A549 (cell line): ENCODE measurements at regions not wholly inside any gene's neighbourhood (a gene's known extent, or its start where the extent isn't known, plus 50 kb on each side); places are given as distances from the start of the nearest gene placed in this dataset.

Source experiments
- BHLHE40 ChIP-seq: IDR thresholded peaks from 2 replicates; pipeline ENCODE4 v1.6.1; 2012; ENCODE audit warnings: low read depth, low read length, inconsistent platforms
- CHD2 ChIP-seq: fragments of 150-350 bp; IDR thresholded peaks from 2 replicates; pipeline ENCODE4 v1.6.1; 2014; ENCODE audit warnings: low read length; ENCODE audit not compliant: partially characterized antibody
- ESRRA ChIP-seq: fragments of 150-350 bp; IDR thresholded peaks from 2 replicates; pipeline ENCODE4 v1.6.1; 2014; ENCODE audit warnings: mild to moderate bottlenecking, low read length, borderline replicate concordance
- GATA3 ChIP-seq: IDR thresholded peaks from 2 replicates; pipeline ENCODE4 v1.6.1; 2012; ENCODE audit warnings: borderline replicate concordance
- JUN ChIP-seq, 2 experiments: fragments of >200 bp; sonication (Bioruptor Twin); formaldehyde crosslinking; IDR thresholded peaks; 2 replicates in 1 of 2; 3 replicates in 1 of 2; pipeline ENCODE4 v1.6.1; 2016 to 2017
- POLR2AphosphoS2 ChIP-seq: conservative IDR thresholded peaks from 2 replicates; pipeline ENCODE4 v1.6.1; 2012; ENCODE audit warnings: low read length, improper control_type of control experiment, inconsistent platforms
- SMC3 ChIP-seq: fragments of >200 bp; sonication (Bioruptor Twin); formaldehyde crosslinking; IDR thresholded peaks from 3 replicates; pipeline ENCODE4 v1.6.1; 2018; ENCODE audit warnings: inconsistent platforms
- ZC3H11A ChIP-seq: fragments of 450-650 bp; IDR thresholded peaks from 2 replicates; pipeline ENCODE4 v1.6.1; 2014; ENCODE audit warnings: antibody characterized with exemption, mild to moderate bottlenecking
- TF ChIP-seq, protein P1 (sequence below): fragments of >200 bp; sonication (Bioruptor Twin); formaldehyde crosslinking; IDR thresholded peaks from 3 replicates; pipeline ENCODE4 v1.5.1; 2016
- TF ChIP-seq, protein P2 (sequence below): fragments of 200-600 bp; sonication (generic); IDR thresholded peaks from 2 replicates; pipeline ENCODE4 v1.6.1; 2016; ENCODE audit warnings: antibody characterized with exemption, mild to moderate bottlenecking, moderate library complexity

- TF ChIP-seq, protein P1, sequence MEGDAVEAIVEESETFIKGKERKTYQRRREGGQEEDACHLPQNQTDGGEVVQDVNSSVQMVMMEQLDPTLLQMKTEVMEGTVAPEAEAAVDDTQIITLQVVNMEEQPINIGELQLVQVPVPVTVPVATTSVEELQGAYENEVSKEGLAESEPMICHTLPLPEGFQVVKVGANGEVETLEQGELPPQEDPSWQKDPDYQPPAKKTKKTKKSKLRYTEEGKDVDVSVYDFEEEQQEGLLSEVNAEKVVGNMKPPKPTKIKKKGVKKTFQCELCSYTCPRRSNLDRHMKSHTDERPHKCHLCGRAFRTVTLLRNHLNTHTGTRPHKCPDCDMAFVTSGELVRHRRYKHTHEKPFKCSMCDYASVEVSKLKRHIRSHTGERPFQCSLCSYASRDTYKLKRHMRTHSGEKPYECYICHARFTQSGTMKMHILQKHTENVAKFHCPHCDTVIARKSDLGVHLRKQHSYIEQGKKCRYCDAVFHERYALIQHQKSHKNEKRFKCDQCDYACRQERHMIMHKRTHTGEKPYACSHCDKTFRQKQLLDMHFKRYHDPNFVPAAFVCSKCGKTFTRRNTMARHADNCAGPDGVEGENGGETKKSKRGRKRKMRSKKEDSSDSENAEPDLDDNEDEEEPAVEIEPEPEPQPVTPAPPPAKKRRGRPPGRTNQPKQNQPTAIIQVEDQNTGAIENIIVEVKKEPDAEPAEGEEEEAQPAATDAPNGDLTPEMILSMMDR = no peak
- no peak for TF ChIP-seq POLR2AphosphoS2
- TF ChIP-seq, protein P2, sequence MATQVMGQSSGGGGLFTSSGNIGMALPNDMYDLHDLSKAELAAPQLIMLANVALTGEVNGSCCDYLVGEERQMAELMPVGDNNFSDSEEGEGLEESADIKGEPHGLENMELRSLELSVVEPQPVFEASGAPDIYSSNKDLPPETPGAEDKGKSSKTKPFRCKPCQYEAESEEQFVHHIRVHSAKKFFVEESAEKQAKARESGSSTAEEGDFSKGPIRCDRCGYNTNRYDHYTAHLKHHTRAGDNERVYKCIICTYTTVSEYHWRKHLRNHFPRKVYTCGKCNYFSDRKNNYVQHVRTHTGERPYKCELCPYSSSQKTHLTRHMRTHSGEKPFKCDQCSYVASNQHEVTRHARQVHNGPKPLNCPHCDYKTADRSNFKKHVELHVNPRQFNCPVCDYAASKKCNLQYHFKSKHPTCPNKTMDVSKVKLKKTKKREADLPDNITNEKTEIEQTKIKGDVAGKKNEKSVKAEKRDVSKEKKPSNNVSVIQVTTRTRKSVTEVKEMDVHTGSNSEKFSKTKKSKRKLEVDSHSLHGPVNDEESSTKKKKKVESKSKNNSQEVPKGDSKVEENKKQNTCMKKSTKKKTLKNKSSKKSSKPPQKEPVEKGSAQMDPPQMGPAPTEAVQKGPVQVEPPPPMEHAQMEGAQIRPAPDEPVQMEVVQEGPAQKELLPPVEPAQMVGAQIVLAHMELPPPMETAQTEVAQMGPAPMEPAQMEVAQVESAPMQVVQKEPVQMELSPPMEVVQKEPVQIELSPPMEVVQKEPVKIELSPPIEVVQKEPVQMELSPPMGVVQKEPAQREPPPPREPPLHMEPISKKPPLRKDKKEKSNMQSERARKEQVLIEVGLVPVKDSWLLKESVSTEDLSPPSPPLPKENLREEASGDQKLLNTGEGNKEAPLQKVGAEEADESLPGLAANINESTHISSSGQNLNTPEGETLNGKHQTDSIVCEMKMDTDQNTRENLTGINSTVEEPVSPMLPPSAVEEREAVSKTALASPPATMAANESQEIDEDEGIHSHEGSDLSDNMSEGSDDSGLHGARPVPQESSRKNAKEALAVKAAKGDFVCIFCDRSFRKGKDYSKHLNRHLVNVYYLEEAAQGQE = no peak
- no peak for TF ChIP-seq ZC3H11A
- TF ChIP-seq BHLHE40 = no peak
- no peak for TF ChIP-seq JUN (IDR thresholded peaks at IDR 0.05)
- no peak for TF ChIP-seq CHD2
- TF ChIP-seq ESRRA = no peak
- no peak for TF ChIP-seq SMC3
- no peak for TF ChIP-seq GATA3
These were observed 219.1 kb upstream of the AMOT start for GRCh38 chrX:113059714-113060113.
